ENCODE measurements at regions not wholly inside any gene's neighbourhood (a gene's known extent, or its start where the extent isn't known, plus 50 kb on each side); places are given as distances from the start of the nearest gene placed in this dataset.

GRCh38 chr5:113900141-113900540 lies 386.6 kb downstream of the YTHDC2 start:
- TF ChIP-seq POLR2A (IDR thresholded peaks at IDR 0.05): no peak
- no peak for TF ChIP-seq POLR2AphosphoS5 (IDR thresholded peaks at IDR 0.05)

Measured in breast epithelium (tissue), 3 donors.